A549 (cell line): ENCODE measurements at regions not wholly inside any gene's neighbourhood (a gene's known extent, or its start where the extent isn't known, plus 50 kb on each side); places are given as distances from the start of the nearest gene placed in this dataset.
"Not testable (repeated sequence)": the region's sequence is repeated elsewhere in the genome, so short reads cannot be mapped to it uniquely, and the experiment has no call there.

Source experiments
- BHLHE40 ChIP-seq: IDR thresholded peaks from 2 replicates; pipeline ENCODE4 v1.6.1; 2012; ENCODE audit warnings: low read depth, low read length, inconsistent platforms
- CBX2 ChIP-seq: fragments of 200-600 bp; sonication (generic); IDR thresholded peaks from 2 replicates; pipeline ENCODE4 v1.6.1; 2016; ENCODE audit warnings: low read depth, mild to moderate bottlenecking, borderline replicate concordance
- KDM1A ChIP-seq: fragments of 200-600 bp; sonication (generic); IDR thresholded peaks from 2 replicates; pipeline ENCODE4 v1.6.1; 2016; ENCODE audit warnings: low read depth, mild to moderate bottlenecking
- MAX ChIP-seq: IDR thresholded peaks from 2 replicates; pipeline ENCODE4 v1.6.1; 2012
- MAZ ChIP-seq: fragments of 150-350 bp; IDR thresholded peaks from 2 replicates; pipeline ENCODE4 v1.6.1; 2014; ENCODE audit warnings: antibody characterized with exemption, low read depth, low read length, borderline replicate concordance
- MYC ChIP-seq: IDR thresholded peaks from 2 replicates; pipeline ENCODE4 v1.6.1; 2012; ENCODE audit warnings: mild to moderate bottlenecking, inconsistent platforms, low read length, improper control_type of control experiment, borderline replicate concordance
- POLR2A ChIP-seq: IDR thresholded peaks from 2 replicates; pipeline ENCODE4 v1.6.1; 2012; ENCODE audit warnings: mild to moderate bottlenecking, low read length
- RAD21 ChIP-seq, 2 experiments: fragments of >200 bp in 1 of 2; sonication (Bioruptor Twin) in 1 of 2; formaldehyde crosslinking in 1 of 2; IDR thresholded peaks in 1 of 2; conservative IDR thresholded peaks in 1 of 2; 2 replicates in 1 of 2; 3 replicates in 1 of 2; pipeline ENCODE4 v1.6.1; 2012 to 2018; ENCODE audit warnings: inconsistent platforms in 1 of 2
- RCOR1 ChIP-seq: fragments of 150-350 bp; IDR thresholded peaks from 2 replicates; pipeline ENCODE4 v1.6.1; 2014; ENCODE audit warnings: antibody characterized with exemption, low read length, low read depth
- RFX5 ChIP-seq: fragments of 450-650 bp; IDR thresholded peaks from 2 replicates; pipeline ENCODE4 v1.7.1; 2014; ENCODE audit warnings: antibody characterized with exemption, mild to moderate bottlenecking, moderate library complexity
- SREBF2 ChIP-seq: fragments of 450-650 bp; IDR thresholded peaks from 2 replicates; pipeline ENCODE4 v1.6.1; 2014; ENCODE audit warnings: mild to moderate bottlenecking, moderate library complexity
- TF ChIP-seq, protein P1 (sequence below): IDR thresholded peaks from 2 replicates; pipeline ENCODE4 v1.6.1; 2012; ENCODE audit warnings: low read depth, borderline replicate concordance
- TF ChIP-seq, protein P2 (sequence below): fragments of 450-650 bp; IDR thresholded peaks from 2 replicates; pipeline ENCODE4 v1.6.1; 2014; ENCODE audit warnings: antibody characterized with exemption
- TF ChIP-seq, protein P3 (sequence below): fragments of >200 bp; sonication (Bioruptor Twin); formaldehyde crosslinking; IDR thresholded peaks from 3 replicates; pipeline ENCODE4 v1.5.1; 2016

DNA sequence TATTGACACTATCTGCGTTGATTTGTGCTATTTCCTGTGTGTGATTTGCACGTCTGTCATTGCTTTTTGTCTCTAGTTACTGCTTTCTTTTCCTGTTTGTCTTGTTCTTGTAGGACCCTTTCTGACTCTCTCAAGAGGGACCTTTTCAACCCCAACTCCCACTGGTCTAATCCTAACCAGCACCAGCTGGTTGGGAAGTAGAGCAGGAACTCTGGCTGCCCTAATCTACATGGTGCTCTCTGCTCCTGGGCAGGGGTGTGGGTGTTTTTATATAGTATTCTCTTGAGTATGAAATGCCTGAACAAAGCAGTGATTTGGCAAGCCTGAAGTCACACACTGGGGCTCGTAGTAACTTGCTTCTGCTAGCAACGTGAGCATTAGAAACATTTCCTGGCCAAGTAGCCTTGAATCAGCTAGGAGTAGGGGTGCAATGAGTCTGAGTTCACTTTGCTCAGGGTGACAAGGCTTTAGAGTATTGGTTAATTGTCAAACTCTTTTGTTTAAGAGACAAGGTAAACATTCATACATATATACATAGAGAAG lies 164.2 kb downstream of the TP53TG3F start:
- TF ChIP-seq, protein P1, sequence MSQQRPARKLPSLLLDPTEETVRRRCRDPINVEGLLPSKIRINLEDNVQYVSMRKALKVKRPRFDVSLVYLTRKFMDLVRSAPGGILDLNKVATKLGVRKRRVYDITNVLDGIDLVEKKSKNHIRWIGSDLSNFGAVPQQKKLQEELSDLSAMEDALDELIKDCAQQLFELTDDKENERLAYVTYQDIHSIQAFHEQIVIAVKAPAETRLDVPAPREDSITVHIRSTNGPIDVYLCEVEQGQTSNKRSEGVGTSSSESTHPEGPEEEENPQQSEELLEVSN: not testable (repeated sequence)
- TF ChIP-seq BHLHE40; SREBF2; MAX; MAZ; POLR2A; CBX2; MYC; RCOR1; KDM1A; RFX5; RAD21 (conservative IDR thresholded peaks at IDR 0.05 in 1 of 2, IDR thresholded peaks at IDR 0.05 in 1 of 2): not testable (repeated sequence)
- TF ChIP-seq, protein P2, sequence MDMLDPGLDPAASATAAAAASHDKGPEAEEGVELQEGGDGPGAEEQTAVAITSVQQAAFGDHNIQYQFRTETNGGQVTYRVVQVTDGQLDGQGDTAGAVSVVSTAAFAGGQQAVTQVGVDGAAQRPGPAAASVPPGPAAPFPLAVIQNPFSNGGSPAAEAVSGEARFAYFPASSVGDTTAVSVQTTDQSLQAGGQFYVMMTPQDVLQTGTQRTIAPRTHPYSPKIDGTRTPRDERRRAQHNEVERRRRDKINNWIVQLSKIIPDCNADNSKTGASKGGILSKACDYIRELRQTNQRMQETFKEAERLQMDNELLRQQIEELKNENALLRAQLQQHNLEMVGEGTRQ: not testable (repeated sequence)
- TF ChIP-seq, protein P3, sequence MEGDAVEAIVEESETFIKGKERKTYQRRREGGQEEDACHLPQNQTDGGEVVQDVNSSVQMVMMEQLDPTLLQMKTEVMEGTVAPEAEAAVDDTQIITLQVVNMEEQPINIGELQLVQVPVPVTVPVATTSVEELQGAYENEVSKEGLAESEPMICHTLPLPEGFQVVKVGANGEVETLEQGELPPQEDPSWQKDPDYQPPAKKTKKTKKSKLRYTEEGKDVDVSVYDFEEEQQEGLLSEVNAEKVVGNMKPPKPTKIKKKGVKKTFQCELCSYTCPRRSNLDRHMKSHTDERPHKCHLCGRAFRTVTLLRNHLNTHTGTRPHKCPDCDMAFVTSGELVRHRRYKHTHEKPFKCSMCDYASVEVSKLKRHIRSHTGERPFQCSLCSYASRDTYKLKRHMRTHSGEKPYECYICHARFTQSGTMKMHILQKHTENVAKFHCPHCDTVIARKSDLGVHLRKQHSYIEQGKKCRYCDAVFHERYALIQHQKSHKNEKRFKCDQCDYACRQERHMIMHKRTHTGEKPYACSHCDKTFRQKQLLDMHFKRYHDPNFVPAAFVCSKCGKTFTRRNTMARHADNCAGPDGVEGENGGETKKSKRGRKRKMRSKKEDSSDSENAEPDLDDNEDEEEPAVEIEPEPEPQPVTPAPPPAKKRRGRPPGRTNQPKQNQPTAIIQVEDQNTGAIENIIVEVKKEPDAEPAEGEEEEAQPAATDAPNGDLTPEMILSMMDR: not testable (repeated sequence)
